GM21381 (cell line): ENCODE measurements at regions not wholly inside any gene's neighbourhood (a gene's known extent, or its start where the extent isn't known, plus 50 kb on each side); places are given as distances from the start of the nearest gene placed in this dataset.
"Not testable (repeated sequence)": the region's sequence is repeated elsewhere in the genome, so short reads cannot be mapped to it uniquely, and the experiment has no call there.

Source experiments
- ATAC-seq: cut with Tn5 transposase; IDR thresholded peaks from one replicate; pipeline ENCODE4 v1.9.1; 2021; ENCODE audit warnings: mild to moderate bottlenecking, moderate library complexity; ENCODE audit not compliant: unreplicated experiment

DNA sequence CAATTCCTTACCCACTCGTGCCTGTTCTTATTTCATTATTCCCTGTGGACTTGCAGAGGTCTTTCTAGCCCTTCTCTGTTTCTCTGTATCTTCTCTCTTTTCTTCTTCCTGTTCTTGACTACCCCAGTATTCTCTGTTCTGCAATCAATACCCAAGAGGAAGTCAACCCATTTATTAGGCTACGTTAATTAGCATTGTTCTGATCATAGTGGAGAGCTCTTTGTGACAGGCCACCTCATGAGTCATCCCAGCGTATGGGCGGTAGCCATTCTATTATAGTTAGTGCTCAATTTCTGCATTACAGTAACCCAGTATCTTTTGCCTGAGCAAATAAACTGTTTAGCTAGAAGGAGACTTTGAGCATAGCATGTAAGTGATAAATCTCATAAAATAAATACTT, 259.5 kb upstream of the GRM7 start:
- no peak for ATAC-seq

DNA sequence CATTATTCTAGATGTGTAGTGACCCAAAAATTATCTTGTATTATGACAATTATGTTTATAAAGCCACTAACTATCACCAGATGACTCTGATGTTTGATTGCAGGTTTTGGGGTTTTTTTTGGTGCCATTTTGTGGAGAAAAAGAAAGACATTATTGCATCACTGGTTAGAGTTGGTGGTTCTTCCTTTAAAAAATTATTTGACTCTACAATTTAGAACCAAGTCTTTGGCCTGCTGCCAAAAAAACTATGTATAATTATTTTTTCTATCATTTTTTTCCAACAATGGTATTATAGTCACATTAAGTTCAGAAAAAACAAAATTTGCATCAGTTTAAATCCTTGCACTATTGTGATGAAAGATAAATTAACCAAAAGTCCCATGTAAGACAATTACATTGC, 258.6 kb upstream of the GRM7 start:
- no peak for ATAC-seq

DNA sequence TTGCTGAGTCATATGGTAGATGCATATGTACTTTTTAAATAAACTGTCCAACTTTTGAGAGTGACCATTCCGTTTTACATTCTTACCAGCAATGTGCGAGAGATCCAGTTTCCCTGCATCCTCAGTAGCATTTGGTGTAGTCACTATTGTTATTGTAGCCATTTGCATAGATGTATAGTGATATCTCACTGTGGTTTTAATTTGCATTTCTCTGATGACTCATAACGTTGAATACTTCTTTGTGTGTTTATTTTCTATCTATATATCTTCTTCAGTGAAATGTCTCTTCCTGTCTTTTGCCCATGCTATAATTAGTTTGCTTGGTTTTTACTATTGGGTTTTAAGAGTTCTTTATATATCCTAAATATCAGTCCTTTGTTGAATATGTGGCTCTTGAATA, 255.7 kb upstream of the GRM7 start:
- no peak for ATAC-seq

DNA sequence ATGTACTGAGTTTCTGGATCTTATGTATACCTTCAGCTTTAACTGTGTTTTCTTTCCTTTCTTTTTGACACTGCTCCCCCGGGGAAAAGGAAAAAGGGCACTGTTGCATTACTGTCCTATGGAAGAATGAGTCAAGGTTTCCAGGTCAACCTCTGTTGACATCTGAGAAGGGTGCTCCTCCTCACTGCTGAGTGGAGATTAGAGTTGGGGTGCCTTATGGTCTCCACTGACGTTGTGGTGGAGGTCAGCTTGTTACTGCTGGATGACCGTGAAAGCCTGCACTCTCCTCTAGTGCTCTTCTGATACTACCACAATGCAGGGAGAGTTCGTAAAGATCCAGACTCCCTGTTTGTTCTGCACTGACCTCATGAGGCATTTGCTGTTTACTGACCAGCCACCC, 252.1 kb upstream of the GRM7 start:
- no peak for ATAC-seq

DNA sequence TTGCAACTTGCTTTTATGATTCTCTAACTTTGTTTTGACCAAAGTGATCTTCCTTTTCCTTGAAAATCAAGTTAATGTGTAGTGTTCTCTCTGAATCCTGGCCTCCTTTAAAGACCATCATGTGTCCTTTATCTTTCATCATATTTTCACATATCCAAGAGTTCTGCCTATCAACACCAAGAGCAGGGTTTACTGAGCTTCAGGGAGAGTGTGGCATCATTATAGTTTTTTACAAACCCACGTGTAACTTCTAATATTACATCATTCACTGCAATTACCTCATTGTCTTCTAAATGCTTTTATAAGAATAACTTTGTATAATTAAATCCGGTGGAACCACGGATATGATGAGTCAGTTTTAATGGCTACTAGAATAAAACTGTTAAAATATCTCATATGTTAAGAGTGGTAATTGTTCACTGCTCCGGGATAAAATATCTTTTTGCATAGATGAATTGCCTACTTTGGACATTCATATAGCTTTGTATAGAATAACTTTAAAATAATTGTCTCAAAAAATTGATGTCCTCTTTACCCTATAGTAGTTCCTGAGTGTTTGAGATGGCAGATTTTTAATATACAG, 248.8 kb upstream of the GRM7 start:
- no peak for ATAC-seq

GRCh38 chr3:6622260-6622659, 238.7 kb upstream of the GRM7 start:
- no peak for ATAC-seq

DNA sequence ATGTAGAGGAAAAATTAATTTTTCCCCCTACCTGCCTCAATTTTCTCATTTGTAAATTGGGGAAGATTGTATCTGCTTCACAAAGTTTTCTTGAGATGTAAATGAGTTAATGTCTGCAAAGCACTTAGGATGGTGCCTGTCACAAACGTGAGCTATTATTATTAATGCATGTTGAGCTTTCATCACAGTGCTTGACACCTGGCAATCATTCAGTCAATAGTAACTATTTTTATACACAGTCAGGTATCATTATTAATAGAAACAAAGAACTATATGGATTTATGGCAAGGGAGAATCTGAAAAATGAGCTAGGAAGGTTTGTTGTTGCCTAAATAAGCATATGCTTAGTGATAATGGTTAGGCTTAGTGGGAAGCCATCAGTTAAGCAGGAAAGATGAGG, 238.2 kb upstream of the GRM7 start:
- no peak for ATAC-seq

DNA sequence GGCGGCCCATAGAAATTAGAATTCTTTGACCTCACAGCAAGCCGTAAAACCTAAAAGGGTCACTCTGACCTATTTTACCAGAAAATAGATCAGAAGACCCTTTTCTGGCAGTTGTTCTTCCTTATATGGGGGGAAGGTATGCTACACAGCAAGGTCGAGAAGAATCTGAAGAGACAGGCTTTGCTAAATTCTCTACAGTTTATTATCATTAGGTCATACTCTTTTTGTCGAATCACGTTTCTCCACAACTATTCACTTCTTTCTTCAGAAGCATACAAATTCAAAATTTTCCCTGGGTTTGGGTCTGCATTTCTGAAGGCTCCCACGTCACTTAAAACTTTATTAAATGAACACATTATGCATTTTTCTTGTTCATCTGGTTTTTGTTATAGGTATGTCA, 229.5 kb upstream of the GRM7 start:
- ATAC-seq = no peak

GRCh38 chr3:6640907-6641306, 220.0 kb upstream of the GRM7 start:
- no peak for ATAC-seq

DNA sequence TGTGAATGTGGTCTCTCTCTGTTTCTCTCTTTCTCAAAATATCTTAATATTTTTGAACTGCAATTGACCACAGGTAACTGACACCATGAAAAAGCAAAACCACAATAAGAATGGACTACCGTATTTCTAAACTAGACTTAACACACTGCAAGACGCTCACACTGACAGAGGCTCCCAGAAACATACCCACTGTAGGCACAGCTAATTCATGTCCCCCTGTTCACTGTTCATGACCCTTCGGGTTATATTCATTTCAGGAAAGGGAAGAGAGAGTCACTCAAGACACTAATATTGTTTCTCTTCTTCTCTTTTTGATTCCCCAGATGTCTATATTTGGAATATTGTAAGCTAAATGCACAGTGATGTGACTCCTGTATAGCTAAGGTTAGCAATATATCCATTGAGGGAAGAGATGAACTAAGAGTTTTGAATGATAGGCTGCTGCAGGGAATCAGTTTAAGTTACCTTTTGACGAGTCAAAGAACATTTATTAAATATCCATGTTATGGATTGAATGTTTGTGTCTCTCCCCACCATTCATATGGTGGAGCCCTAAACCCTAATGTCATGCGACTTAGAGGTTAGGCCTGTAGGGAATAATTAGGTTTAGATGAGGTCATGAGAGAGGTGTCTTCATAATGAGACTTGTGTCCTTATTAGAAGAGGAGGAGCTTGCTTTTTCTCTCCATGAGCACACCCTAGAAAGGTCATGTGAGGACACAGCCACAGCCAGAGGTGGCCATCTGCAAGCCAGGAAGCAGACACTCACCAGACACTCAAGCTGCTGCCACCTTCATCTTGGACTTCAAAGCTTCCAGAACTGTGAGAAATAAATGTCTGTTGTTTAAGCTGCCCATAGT, 216.6 kb upstream of the GRM7 start:
- ATAC-seq = no peak

DNA sequence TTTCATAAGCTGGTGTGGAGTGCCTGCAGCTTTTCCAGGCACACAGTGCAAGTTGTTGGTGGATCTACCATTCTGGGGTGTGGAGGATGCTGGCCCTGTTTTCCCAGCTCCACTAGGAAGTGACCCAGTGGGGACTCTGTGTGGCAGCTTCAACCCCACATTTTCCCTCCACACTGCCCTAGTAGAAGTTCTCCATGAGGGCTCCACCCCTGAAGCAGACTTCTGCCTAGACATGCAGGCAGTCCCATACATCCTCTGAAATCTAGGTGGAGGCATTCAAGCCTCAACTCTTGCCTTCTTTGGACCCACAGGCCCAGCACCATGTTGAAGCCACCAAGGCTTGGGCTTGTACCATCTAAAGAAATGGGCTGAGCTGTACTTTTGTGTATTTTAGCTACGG, 206.2 kb upstream of the GRM7 start:
- ATAC-seq = no peak

DNA sequence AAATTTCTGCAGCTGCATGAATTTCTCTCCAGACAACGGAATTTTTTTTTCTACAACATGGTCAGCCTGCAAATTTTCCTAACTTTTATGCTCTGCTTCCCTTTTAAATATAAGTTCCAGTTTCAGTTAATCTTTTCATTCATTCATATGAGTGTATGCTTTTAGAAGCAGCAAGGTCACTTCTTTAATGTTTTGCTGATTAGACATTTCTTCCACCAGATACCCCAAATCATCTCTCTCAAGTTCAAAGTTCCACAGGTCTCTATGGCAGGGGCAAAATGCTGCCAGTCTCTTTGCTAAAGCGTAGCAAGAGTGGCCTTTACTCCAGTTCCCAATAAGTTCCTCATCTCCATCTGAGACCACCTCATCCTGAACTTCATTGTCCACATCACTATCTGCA, 205.6 kb upstream of the GRM7 start:
- no peak for ATAC-seq

DNA sequence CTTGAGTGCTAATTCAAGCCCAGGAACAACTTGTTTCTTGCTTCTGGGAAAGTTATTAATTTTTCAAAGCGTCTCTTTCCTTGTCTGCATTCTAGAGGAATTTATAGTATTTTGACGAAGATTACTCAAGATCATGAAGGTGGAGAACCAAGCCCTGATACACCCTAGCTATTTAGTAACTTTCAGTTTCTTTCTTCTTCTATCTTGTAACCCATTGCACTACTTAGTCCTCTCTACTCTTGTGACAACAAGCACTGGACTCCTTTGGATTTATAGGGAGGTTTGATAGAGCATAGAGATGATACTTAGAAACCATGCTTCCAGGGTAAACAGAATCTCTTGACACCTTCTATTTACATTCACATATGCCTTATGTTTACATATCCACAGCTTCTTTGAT, 203.3 kb upstream of the GRM7 start:
- ATAC-seq = no peak

DNA sequence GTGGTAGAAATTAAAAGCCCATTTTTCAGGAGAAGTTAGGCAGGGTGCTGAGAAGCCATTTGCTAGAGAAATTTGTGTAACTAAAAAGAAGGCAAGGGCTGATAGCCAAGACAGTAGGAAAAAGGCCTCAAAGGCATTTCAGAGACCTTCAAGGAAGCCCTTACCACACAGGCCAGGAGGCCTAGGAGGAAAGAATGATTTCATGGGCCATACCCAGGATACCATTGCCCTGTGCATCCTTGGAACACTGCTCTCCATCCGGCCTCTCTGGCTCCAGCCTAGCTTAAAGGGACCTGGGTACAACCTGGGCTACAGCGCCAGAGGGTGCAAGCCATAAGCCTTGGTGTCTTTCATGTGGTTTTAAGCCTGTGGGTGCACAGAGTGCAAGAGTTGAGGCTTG, 193.6 kb upstream of the GRM7 start:
- ATAC-seq = no peak

DNA sequence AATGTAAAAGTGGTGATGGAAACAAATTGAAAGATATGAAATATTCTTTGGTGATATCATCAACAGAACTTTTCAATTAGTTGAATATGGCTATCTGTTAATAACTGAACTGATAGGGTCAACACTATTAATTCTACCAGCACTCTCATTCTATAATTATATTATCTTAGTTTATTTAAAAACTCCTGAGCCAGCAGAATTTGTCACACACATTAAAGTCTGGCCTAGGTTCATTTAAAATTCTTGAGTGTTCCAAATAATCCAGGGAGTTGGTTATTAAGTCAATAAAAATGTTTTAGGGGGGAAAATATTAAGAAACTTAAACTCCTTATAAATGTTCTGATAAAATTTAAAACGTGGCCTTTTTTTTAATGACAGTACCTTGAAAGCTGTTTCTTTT, 189.6 kb upstream of the GRM7 start:
- no peak for ATAC-seq

DNA sequence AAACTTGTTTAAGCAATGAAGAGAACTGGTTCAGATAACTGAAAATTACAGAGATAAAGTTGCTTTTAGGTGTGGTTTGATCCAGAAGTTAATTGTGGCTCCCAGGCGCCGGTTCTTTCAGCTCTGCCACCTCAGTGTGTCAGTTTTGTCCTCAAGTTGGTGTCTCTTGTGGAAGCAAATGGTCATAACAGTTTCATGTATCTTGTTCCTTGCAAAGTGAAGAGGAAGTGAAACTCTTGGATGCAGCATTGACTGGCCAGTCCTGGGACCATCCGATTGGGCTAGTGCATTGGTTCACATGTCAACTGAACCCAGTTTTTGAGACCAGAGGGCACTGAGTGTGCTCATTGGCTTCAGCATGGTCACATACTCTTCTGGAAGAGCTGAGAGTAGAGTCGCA, 181.4 kb upstream of the GRM7 start:
- ATAC-seq = peak; percentile 53

DNA sequence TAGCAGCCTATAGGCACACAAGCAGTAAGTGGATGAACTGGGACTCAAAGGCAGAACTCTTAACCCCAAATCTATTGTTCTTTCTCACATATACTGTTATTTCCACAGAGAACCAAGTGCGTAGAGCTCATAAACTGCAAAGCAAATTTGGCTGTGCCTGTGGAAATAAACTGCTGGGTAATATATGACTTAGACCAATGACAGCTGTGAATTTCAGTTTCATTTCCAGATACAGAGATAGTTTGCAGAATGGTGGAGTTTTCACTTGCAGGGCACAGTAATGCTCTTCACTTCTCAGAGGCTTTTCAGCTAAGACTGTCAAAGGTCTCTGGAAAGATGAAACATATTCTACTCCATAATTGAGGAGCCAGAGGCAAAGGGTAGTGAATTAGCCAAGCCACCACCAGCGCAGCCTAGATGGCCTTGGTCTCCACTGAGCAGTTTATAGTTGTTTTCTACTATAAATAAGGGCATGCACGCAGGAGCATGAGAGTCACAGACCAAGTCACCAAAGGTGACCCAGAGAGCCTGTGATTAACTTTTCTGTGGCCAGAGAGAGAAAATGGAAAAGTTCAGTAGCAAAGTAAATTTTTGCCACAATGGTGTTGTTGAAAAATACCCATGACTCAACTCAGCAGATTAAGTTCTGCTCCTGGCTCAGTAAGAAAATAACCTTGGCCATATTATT, 180.7 kb upstream of the GRM7 start:
- ATAC-seq = peak; percentile 86

GRCh38 chr3:6697285-6697684, 163.6 kb upstream of the GRM7 start:
- no peak for ATAC-seq

- no peak for ATAC-seq
Measured at GRCh38 chr3:6697722-6698121, 163.2 kb upstream of the GRM7 start.

- ATAC-seq = not testable (repeated sequence)
Measured at GRCh38 chr3:6704817-6705216, 156.1 kb upstream of the GRM7 start.

DNA sequence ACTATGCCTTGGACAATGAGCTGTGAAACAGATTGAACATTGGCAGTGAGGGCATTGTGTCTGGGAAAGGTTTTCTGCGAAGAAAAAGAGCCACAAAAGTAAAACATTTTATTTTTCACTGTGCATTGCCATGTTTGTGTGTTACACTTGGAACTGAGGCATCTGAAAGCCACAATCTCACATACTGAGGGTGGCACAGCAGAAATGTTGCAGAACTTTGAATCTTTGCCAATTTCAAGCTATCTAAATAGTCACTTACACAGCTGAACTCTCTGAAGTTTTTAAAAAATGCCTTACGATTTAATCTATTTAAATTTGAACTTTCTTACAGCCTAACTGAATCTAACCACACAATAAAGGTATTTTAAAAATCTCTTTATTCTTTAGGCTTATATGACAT, 154.1 kb upstream of the GRM7 start:
- no peak for ATAC-seq

DNA sequence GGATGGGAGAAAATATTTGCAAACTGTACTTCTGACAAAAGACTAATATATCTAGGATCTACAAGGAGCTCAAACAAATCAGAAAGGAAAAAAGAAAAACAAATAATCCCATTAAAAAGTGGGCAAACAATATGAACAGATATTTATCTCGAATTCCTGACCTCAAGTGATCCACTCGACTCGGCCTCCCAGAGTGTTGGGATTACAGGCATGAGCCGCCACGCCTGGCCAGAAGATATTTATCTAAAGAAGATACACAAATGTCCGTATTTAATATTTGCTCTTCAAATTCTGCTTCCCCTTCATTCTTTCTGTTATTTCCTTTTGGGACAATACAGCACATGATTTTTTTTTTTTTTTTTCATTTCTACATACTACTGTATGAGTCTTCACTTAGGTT, 151.7 kb upstream of the GRM7 start:
- no peak for ATAC-seq
